ENCODE measurements at regions not wholly inside any gene's neighbourhood (a gene's known extent, or its start where the extent isn't known, plus 50 kb on each side); places are given as distances from the start of the nearest gene placed in this dataset.

GRCh38 chr17:56675876-56676660 is 82.6 kb downstream of the NOG start:
- no peak for TF ChIP-seq CTCF (IDR thresholded peaks at IDR 0.05)
- TF ChIP-seq POLR2A (IDR thresholded peaks at IDR 0.05; ENCODE audit: low read depth): no peak
- TF ChIP-seq POLR2AphosphoS5 (IDR thresholded peaks at IDR 0.05): no peak
- TF ChIP-seq EP300 (IDR thresholded peaks at IDR 0.05): no peak
